ENCODE measurements at regions not wholly inside any gene's neighbourhood (a gene's known extent, or its start where the extent isn't known, plus 50 kb on each side); places are given as distances from the start of the nearest gene placed in this dataset.

- TF ChIP-seq POLR2A (IDR thresholded peaks at IDR 0.05) = no peak
- TF ChIP-seq, protein P1, sequence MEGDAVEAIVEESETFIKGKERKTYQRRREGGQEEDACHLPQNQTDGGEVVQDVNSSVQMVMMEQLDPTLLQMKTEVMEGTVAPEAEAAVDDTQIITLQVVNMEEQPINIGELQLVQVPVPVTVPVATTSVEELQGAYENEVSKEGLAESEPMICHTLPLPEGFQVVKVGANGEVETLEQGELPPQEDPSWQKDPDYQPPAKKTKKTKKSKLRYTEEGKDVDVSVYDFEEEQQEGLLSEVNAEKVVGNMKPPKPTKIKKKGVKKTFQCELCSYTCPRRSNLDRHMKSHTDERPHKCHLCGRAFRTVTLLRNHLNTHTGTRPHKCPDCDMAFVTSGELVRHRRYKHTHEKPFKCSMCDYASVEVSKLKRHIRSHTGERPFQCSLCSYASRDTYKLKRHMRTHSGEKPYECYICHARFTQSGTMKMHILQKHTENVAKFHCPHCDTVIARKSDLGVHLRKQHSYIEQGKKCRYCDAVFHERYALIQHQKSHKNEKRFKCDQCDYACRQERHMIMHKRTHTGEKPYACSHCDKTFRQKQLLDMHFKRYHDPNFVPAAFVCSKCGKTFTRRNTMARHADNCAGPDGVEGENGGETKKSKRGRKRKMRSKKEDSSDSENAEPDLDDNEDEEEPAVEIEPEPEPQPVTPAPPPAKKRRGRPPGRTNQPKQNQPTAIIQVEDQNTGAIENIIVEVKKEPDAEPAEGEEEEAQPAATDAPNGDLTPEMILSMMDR (IDR thresholded peaks at IDR 0.05) = no peak
Measured at GRCh38 chr7:155907450-155908200, 95.4 kb upstream of the SHH start.

All from esophagus squamous epithelium (tissue), 4 donors.